ENCODE measurements at regions not wholly inside any gene's neighbourhood (a gene's known extent, or its start where the extent isn't known, plus 50 kb on each side); places are given as distances from the start of the nearest gene placed in this dataset.

DNA sequence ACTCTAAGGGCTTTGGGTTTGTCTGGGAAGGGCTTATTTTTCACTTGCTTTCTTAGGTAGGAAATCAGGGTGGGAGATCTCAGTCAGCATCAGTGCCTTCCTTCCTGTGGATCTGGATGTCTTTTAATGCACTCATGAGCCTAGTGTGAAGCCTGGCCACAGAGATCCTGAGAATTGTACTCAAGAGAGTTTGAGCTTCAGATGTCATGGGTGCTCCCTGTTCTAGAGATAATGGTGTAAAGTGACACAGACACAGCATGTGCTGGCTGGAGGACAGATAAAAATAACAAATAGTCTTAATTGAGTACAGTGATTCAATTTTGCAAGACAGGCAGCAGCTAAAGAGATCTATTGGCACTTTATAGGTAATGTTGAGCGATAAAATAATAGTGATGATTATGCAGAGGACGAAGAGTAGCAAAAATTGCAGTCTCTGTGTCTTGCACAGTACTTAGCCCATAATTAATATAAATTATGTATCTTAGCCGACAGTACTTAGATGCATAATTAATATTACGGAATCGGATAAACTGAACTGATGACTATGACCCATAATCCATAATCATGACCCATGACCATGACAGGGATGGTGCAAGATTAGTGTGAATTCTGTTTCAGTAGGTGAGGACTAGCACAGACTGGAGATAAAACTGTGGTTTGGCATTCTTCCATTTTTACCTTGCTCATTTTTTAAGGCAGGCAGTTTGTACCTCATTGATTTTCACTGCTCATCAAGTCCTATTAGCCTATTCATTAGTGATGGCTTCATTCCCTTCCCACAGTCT is 408.7 kb upstream of the PIK3R1 start:
- Histone ChIP-seq H3K9ac (ENCODE audit: low read length in 3 of 3) (no peak overlapping the region), H3K27ac (ENCODE audit: low read depth in 2 of 2, low read length in 2 of 2) (no peak overlapping the region), H3K4me1 (ENCODE audit: control insufficient read depth in 2 of 3, insufficient read depth in 2 of 3, low read depth in 1 of 3, low read length in 3 of 3) (no peaks in the 10 kb centered on the region), H3K27me3 (ENCODE audit: control insufficient read depth, insufficient read depth, low read length) (no peaks in the 10 kb centered on the region), H3K4me3 (ENCODE audit: low read length in 3 of 3) (no peak overlapping the region), H3K36me3 (ENCODE audit: control insufficient read depth in 2 of 3, insufficient read depth in 3 of 3, low read length in 3 of 3) (no peaks in the 10 kb centered on the region), H3K9me3 (ENCODE audit: control insufficient read depth in 2 of 3, insufficient read depth in 1 of 3, low read length in 3 of 3) (no peaks in the 10 kb centered on the region)
- no peak for DNase-seq
- intact Hi-C loops (cut with DNase I): no loop called here
- TF ChIP-seq, protein P1, sequence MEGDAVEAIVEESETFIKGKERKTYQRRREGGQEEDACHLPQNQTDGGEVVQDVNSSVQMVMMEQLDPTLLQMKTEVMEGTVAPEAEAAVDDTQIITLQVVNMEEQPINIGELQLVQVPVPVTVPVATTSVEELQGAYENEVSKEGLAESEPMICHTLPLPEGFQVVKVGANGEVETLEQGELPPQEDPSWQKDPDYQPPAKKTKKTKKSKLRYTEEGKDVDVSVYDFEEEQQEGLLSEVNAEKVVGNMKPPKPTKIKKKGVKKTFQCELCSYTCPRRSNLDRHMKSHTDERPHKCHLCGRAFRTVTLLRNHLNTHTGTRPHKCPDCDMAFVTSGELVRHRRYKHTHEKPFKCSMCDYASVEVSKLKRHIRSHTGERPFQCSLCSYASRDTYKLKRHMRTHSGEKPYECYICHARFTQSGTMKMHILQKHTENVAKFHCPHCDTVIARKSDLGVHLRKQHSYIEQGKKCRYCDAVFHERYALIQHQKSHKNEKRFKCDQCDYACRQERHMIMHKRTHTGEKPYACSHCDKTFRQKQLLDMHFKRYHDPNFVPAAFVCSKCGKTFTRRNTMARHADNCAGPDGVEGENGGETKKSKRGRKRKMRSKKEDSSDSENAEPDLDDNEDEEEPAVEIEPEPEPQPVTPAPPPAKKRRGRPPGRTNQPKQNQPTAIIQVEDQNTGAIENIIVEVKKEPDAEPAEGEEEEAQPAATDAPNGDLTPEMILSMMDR (IDR thresholded peaks at IDR 0.05; ENCODE audit: borderline replicate concordance, extremely low read depth, insufficient read depth): no peak
- no peak for FAIRE-seq

DNA sequence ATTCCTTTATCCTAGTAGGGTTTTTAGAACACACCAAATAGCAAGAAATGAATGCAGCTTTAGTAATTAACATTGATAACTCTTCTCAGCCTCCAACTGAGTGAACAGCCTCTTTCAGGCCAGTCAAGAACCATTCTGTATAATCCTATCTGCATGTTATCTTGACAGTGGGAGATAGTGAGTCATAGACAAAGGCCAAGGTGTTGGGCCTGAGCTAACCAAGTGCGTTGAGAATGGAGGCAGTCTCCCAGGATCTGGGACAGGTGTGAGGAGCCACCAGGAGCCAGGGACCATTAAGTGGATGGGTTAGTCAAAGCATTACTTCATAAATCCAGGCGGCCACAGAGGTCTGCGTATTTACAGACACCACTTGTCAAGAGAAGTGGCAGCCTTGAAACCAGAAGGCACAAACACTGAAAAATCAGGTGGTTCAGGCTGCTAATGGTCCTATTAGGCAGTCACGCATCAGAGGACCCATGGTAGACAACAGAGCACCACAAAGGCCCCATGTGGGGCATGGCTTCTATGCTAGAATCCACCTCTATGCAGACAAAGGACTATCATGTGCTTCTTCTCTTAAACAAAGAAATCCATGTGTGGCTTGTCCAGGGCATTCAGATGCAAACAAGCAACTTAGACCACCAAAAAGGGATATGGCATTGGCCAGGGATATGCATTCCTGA is 409.7 kb upstream of the PIK3R1 start:
- DNase-seq (no peak), FAIRE-seq (no peak)
- Histone ChIP-seq H3K27me3 (ENCODE audit: control insufficient read depth, insufficient read depth, low read length) (no peaks in the 10 kb centered on the region), H3K27ac (ENCODE audit: low read depth in 2 of 2, low read length in 2 of 2) (no peak overlapping the region), H3K4me1 (ENCODE audit: control insufficient read depth in 2 of 3, insufficient read depth in 2 of 3, low read depth in 1 of 3, low read length in 3 of 3) (no peaks in the 10 kb centered on the region), H3K9ac (ENCODE audit: low read length in 3 of 3) (no peak overlapping the region), H3K9me3 (ENCODE audit: control insufficient read depth in 2 of 3, insufficient read depth in 1 of 3, low read length in 3 of 3) (no peaks in the 10 kb centered on the region), H3K4me3 (ENCODE audit: low read length in 3 of 3) (no peak overlapping the region), H3K36me3 (ENCODE audit: control insufficient read depth in 2 of 3, insufficient read depth in 3 of 3, low read length in 3 of 3) (no peaks in the 10 kb centered on the region)
- TF ChIP-seq, protein P1 (IDR thresholded peaks at IDR 0.05; ENCODE audit: borderline replicate concordance, extremely low read depth, insufficient read depth): no peak
- intact Hi-C loops (cut with DNase I): no loop called here

DNA sequence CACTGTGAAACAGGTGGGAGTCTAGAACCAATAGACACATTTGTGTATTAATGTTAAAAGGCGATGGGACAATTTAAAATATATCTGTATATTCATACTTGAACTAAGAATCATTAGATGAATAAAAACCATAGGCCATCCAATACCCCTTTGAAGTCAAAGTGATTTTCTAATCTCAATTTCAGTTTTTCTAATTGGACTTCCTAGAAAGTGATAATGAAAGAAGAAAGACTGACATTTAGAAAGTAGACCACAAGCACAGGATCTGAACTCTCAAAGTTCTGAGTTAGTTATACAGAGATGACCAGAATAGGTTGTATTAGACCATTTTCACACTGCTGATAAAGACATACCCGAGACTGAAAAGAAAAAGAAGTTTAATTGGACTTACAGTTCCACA is 412.8 kb upstream of the PIK3R1 start:
- Histone ChIP-seq H3K9me3 (ENCODE audit: control insufficient read depth in 2 of 3, insufficient read depth in 1 of 3, low read length in 3 of 3) (no peaks in the 10 kb centered on the region), H3K36me3 (ENCODE audit: control insufficient read depth in 2 of 3, insufficient read depth in 3 of 3, low read length in 3 of 3) (no peaks in the 10 kb centered on the region), H3K9ac (ENCODE audit: low read length in 3 of 3) (no peak overlapping the region), H3K4me1 (ENCODE audit: control insufficient read depth in 2 of 3, insufficient read depth in 2 of 3, low read depth in 1 of 3, low read length in 3 of 3) (no peaks in the 10 kb centered on the region), H3K27me3 (ENCODE audit: control insufficient read depth, insufficient read depth, low read length) (no peaks in the 10 kb centered on the region), H3K27ac (ENCODE audit: low read depth in 2 of 2, low read length in 2 of 2) (no peak overlapping the region), H3K4me3 (ENCODE audit: low read length in 3 of 3) (no peak overlapping the region)
- DNase-seq: no peak
- FAIRE-seq: no peak
- TF ChIP-seq, protein P1 (IDR thresholded peaks at IDR 0.05; ENCODE audit: borderline replicate concordance, extremely low read depth, insufficient read depth): no peak
- intact Hi-C loops (cut with DNase I): no loop called here

Data from kidney (tissue), 13 donors.